Peyer's patch (tissue), 4 donors: ENCODE measurements at regions not wholly inside any gene's neighbourhood (a gene's known extent, or its start where the extent isn't known, plus 50 kb on each side); places are given as distances from the start of the nearest gene placed in this dataset.

Experiments used
- DNase-seq, 3 donors: peaks; one replicate each; pipeline ENCODE4 v3.0.0-alpha.2; 2017 to 2019
- H3K27ac ChIP-seq, 4 donors: fragments of 200-600 bp; sonication (generic); one replicate each; pipeline ENCODE4 v1.5.1; 2016 to 2019
- H3K27me3 ChIP-seq, 2 donors: fragments of 200-600 bp; sonication (generic); one replicate each; pipeline ENCODE4 v1.5.1; 2019
- H3K36me3 ChIP-seq, 3 donors: fragments of 200-600 bp; sonication (generic); one replicate each; pipeline ENCODE4 v1.5.1; 2016 to 2019
- H3K4me1 ChIP-seq, 4 donors: fragments of 200-600 bp; sonication (generic); one replicate each; pipeline ENCODE4 v1.5.1; 2016 to 2019
- H3K4me3 ChIP-seq, 4 donors: fragments of 200-600 bp; sonication (generic); 1 replicate in 3 of 4; 2 replicates in 1 of 4; pipeline ENCODE4 v1.5.1; 2016 to 2019; ENCODE audit warnings: mild to moderate bottlenecking in 1 of 4
- H3K9me3 ChIP-seq, 4 donors: fragments of 200-600 bp; sonication (generic); one replicate each; pipeline ENCODE4 v1.5.1; 2016 to 2019; ENCODE audit warnings: mild to moderate bottlenecking in 1 of 4
- POLR2A ChIP-seq, 2 donors: fragments of 450-650 bp; IDR thresholded peaks; one replicate each; pipeline ENCODE4 v1.5.1; 2017; ENCODE audit warnings: antibody characterized with exemption in 2 of 2, mild to moderate bottlenecking in 2 of 2, moderate library complexity in 2 of 2
- TF ChIP-seq, protein P1 (sequence below), 6 experiments: fragments of 450-650 bp in 4 of 6; fragments of 200-600 bp in 2 of 6; sonication (generic) in 1 of 6; IDR thresholded peaks; one replicate each; pipeline ENCODE4 v1.5.1; 2017 to 2019; ENCODE audit warnings: antibody characterized with exemption in 6 of 6, mild to moderate bottlenecking in 3 of 6, moderate library complexity in 1 of 6

DNA sequence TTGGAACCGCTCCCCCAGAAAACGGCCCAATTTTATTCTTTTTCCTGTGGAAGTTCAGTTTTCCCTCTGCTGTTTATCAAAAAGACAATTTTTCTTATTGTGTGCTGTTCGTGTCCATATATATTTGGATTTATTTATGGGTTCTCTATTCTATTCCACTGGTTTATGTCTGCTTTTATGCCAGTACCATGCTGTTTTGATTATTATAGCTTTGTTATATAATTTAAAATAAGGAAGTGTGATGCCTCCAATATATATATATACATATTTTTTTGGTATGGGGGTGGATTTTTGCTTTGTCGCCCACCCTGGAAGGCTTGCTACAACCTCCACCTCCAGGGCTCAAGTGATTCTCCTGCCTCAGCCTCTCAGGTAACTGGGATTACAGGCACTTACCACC is 103.3 kb downstream of the TFAP2B start:
- Histone ChIP-seq H3K4me3 (no peak overlapping the region), H3K27ac (no peak overlapping the region), H3K9me3 (peaks cover 0 to 8% (median 0%) of the 10 kb centered on the region in 4 donors), H3K36me3 (no peaks in the 10 kb centered on the region), H3K4me1 (no peaks in the 10 kb centered on the region), H3K27me3 (no peaks in the 10 kb centered on the region)
- no peak for TF ChIP-seq POLR2A (IDR thresholded peaks at IDR 0.05)
- TF ChIP-seq, protein P1, sequence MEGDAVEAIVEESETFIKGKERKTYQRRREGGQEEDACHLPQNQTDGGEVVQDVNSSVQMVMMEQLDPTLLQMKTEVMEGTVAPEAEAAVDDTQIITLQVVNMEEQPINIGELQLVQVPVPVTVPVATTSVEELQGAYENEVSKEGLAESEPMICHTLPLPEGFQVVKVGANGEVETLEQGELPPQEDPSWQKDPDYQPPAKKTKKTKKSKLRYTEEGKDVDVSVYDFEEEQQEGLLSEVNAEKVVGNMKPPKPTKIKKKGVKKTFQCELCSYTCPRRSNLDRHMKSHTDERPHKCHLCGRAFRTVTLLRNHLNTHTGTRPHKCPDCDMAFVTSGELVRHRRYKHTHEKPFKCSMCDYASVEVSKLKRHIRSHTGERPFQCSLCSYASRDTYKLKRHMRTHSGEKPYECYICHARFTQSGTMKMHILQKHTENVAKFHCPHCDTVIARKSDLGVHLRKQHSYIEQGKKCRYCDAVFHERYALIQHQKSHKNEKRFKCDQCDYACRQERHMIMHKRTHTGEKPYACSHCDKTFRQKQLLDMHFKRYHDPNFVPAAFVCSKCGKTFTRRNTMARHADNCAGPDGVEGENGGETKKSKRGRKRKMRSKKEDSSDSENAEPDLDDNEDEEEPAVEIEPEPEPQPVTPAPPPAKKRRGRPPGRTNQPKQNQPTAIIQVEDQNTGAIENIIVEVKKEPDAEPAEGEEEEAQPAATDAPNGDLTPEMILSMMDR (IDR thresholded peaks at IDR 0.05), result no peak
- no peak for DNase-seq

GRCh38 chr6:50922579-50923525 is 104.2 kb downstream of the TFAP2B start:
- no peaks in the 10 kb centered on the region for H3K36me3 ChIP-seq
- H3K9me3 ChIP-seq, result peaks cover 0 to 8% (median 0%) of the 10 kb centered on the region in 4 donors
- H3K4me1 ChIP-seq, result no peaks in the 10 kb centered on the region
- DNase-seq, result no peak
- TF ChIP-seq POLR2A (IDR thresholded peaks at IDR 0.05), result no peak
- TF ChIP-seq, protein P1 (IDR thresholded peaks at IDR 0.05), result no peak
- H3K4me3 ChIP-seq, result no peak overlapping the region
- H3K27ac ChIP-seq, result no peak overlapping the region
- H3K27me3 ChIP-seq, result no peaks in the 10 kb centered on the region

- no peaks in the 10 kb centered on the region for H3K4me1 ChIP-seq
- no peak overlapping the region for H3K27ac ChIP-seq
- no peaks in the 10 kb centered on the region for H3K36me3 ChIP-seq
- DNase-seq, result no peak
- H3K4me3 ChIP-seq, result no peak overlapping the region
- peaks cover 0 to 8% (median 0%) of the 10 kb centered on the region in 4 donors for H3K9me3 ChIP-seq
- no peak for TF ChIP-seq POLR2A (IDR thresholded peaks at IDR 0.05)
- TF ChIP-seq, protein P1 (IDR thresholded peaks at IDR 0.05), result no peak
- no peaks in the 10 kb centered on the region for H3K27me3 ChIP-seq
These were observed 106.1 kb downstream of the TFAP2B start for GRCh38 chr6:50924758-50925157.

DNA sequence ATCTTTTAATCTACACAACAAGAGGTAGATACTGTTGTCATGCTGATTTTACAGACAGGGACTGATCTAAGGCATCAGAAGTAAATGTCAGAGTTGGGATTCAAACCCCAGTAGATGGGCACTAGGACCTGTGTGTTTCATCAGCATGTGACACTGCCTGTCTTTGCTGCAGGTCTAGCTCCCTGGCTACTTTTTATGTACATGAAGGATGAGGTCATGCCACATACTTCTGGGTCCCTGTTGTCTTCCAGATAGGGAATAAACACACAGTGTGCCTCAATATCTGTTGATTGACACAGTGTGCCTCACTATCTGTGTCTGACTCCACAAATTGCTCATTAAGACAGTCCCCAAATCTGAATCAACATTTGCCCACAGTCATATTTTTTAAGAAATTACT is 106.9 kb downstream of the TFAP2B start:
- TF ChIP-seq POLR2A (IDR thresholded peaks at IDR 0.05), result no peak
- Histone ChIP-seq H3K27me3 (no peaks in the 10 kb centered on the region), H3K9me3 (peaks cover 0 to 8% (median 0%) of the 10 kb centered on the region in 4 donors)

GRCh38 chr6:50925981-50926380 is 107.3 kb downstream of the TFAP2B start:
- TF ChIP-seq POLR2A (IDR thresholded peaks at IDR 0.05), result no peak
- TF ChIP-seq, protein P1 (IDR thresholded peaks at IDR 0.05), result no peak
- Histone ChIP-seq H3K36me3 (no peaks in the 10 kb centered on the region), H3K4me3 (no peak overlapping the region), H3K9me3 (peaks cover 0 to 8% (median 0%) of the 10 kb centered on the region in 4 donors), H3K4me1 (no peaks in the 10 kb centered on the region), H3K27ac (no peak overlapping the region), H3K27me3 (no peaks in the 10 kb centered on the region)
- DNase-seq, result no peak

More for the DNA sequence above, 106.9 kb downstream of the TFAP2B start:
- no peaks in the 10 kb centered on the region for H3K36me3 ChIP-seq
- H3K4me3 ChIP-seq, result no peak overlapping the region
- H3K27ac ChIP-seq, result no peak overlapping the region
- DNase-seq, result no peak
- H3K4me1 ChIP-seq, result no peaks in the 10 kb centered on the region

GRCh38 chr6:50927800-50928199 is 109.1 kb downstream of the TFAP2B start:
- Histone ChIP-seq H3K4me1 (no peaks in the 10 kb centered on the region), H3K4me3 (no peak overlapping the region), H3K27ac (no peak overlapping the region), H3K36me3 (no peaks in the 10 kb centered on the region), H3K9me3 (no peaks in the 10 kb centered on the region), H3K27me3 (no peaks in the 10 kb centered on the region)
- DNase-seq, result no peak
- TF ChIP-seq, protein P1 (IDR thresholded peaks at IDR 0.05), result no peak
- TF ChIP-seq POLR2A (IDR thresholded peaks at IDR 0.05), result no peak
